CD1c-positive myeloid dendritic cell (primary cell): ENCODE measurements at regions not wholly inside any gene's neighbourhood (a gene's known extent, or its start where the extent isn't known, plus 50 kb on each side); places are given as distances from the start of the nearest gene placed in this dataset.
"Not testable (repeated sequence)": the region's sequence is repeated elsewhere in the genome, so short reads cannot be mapped to it uniquely, and the experiment has no call there.

Experiments used
- DNase-seq: peaks from one replicate; pipeline ENCODE4 v3.0.0-alpha.2; 2016; ENCODE audit errors: extremely low spot score

DNA sequence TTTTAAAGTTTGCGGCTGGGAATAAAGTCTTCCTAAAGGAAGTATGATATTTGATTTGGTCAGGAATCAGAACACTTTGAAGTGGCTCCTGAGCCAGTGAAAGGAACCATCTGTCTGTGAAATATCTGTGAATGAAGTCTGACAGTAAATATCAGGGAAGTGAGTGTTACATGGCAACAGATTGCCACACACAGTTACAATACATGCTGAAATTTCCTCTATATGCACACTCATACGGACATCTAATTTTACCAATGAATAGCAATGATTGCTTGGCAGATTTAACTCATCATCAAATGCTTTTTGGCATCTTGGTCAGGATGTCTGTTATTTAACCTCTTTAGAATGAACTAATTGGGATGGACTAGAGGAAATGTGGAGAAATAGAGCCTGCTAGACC is 1023.8 kb downstream of the FAT4 start:
- DNase-seq: no peak

DNA sequence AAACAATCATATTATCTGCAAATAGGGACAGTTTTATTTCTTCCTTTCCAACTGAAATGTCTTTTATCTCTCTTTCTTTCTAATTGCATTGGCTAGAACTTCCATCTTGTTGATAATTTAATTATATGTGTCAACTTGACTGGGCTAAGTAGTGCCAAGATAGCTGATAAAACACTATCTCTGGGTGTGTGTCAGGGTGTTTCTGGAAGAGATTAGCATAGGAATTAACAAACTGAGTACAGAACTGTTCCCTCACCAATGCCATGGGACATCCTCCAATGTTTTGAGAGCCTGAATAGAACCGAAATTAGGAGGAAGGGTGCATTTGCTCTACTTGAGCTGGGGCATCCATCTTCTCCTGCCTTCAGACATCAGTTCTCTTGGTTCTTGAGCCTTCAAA is 1027.2 kb downstream of the FAT4 start:
- DNase-seq: no peak

DNA sequence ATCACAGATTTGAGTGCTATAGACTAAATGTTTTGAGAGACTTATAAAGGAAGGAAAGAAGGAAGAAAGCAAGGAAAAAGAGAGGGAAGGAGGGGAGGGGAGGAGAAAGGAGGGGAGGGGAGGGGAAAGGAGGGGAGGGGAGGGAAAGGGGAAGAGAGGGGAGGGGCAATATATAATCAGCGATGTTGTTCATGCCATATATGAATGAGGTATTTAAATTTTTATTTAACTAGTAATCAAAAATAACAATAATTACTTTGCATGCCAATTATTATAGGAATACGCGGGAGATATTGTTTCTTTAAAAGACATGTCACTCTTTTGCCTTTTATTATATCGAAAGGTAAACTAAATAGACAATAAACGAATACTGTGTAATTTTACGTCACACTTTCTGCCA is 1029.7 kb downstream of the FAT4 start:
- no peak for DNase-seq

DNA sequence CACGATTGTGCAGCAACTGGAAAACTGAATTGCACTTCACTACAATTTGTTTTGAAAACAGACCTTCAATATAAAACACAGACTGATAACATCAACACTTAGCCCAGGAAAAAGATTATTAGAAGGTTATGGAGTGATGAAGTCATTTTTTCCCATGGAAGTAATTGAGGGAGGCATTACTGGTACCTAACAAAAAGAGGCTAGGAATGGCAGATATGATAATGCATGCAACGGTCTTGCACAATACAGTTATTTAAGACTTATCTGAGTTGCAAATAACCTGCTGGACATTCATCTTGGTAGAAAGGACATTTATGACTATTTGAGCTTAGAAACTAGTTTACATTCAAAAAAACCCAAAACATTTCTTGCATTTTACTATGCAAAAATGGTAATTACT is 1031.9 kb downstream of the FAT4 start:
- DNase-seq: no peak

DNA sequence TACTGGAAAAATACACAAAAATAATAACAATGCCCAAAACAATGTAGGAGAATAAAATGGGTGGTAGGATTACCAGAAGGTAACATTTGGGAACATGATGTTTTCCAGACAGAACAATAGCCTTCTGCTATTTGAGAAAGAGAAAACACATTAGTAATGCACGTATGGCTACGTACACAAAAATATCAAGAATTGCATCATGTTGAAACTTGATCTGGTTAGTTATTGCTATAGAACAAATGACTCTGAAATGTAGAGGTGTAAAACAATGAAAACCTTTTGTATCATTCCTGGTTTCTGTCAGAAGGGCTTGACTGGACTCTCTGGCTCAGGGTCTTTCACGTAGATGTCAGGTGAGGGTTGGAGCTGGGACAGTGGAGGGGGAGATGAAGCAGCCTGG is 1040.0 kb downstream of the FAT4 start:
- no peak for DNase-seq

DNA sequence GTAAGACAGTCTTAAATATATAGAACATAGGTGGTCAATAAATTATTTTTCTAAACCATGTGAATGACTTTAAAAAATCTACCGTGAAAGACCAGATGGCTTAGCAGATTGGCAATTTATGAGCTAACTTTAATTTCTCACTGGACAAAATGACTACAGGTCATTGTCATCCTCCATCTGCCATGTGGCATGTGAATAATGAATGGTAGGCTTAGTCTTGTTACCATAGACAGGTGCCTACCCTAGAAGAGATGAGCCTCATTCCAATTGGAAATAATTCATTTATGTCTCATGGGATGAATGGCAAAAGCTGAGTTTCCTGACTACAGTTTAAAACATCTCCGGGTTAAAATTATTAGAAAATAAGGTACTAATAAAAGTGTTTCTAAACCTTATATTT is 1043.3 kb downstream of the FAT4 start:
- no peak for DNase-seq

DNA sequence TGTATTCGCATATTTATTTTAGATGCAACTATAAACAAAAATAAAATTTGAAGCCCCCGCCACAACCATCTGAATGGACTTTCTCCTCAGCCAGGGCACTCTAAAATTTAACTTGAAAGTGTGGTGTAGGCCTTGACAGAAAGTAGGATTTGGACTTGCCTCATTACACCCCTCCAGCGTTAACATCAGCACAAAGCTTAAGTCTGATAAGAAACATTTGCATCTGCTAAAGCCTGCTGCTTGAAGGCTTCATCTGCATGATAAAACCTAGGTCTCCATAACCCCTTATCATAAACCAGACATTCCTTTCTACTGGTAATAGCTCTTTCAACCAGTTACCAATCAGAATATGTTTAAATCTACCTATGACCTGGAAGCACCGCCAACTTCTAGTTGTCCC is 1046.5 kb downstream of the FAT4 start:
- DNase-seq: no peak

DNA sequence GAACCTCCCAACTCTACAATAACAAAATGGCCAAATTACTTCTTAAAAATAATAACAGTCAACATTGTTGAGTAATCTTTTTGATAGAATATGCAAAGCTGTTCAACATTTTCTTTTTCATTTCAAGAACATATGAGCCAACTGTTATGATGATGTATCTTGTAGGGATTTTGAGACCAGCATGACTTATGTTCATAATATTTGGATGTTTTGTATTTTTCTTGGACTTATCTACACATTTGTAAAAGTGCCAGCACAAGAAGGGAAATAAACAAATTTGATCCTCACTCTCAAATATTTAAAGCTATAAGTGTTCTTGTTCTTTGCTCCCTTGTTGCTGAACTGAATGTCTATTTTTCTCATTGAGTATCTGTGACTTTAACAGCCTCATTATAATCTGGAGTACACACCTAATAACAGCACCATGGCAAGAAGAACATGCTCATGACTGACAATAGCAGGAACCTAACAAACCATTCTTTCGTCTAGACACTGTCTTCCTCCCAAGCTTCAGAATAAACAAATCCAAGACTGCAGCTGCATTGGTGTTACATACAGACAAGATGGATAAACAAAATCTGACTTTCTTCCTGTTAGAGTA is 1049.7 kb downstream of the FAT4 start:
- no peak for DNase-seq

DNA sequence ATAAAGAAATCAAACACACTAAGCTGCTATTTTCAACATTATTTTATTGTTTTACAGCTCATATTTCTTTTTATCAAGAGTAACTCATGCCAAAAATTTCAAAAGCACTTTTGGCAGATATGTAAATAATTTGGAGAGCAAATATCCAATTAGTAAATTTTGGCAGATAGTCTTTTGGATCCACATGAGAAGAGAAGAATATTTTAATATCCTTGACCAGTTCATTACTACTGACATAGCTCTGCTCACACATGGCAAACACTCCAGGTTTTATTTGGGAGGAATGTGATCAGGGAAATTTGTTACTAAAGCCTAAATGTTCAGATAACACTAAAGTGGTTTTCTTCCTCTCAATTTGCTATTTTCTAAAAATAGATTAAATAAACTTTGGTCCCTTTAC is 1054.3 kb downstream of the FAT4 start:
- no peak for DNase-seq

DNA sequence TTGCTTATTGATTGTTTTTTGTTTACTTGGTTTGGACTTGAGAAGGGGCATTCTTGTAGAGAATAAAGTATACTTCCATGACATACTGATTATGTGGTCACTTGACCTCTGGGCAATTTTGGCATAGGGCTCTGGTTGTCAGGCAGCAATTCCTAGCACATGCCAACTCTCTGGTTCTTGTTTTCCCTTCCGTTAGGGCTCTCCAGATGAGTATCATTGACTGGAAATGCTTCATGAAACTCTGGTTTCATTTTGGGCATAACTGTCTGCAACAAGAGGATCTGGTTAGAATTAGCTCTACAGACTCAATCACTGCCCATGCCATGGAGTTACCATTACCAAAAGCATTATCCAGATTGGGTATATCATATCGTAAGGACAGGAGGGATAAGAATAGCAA is 1057.9 kb downstream of the FAT4 start:
- DNase-seq: no peak

DNA sequence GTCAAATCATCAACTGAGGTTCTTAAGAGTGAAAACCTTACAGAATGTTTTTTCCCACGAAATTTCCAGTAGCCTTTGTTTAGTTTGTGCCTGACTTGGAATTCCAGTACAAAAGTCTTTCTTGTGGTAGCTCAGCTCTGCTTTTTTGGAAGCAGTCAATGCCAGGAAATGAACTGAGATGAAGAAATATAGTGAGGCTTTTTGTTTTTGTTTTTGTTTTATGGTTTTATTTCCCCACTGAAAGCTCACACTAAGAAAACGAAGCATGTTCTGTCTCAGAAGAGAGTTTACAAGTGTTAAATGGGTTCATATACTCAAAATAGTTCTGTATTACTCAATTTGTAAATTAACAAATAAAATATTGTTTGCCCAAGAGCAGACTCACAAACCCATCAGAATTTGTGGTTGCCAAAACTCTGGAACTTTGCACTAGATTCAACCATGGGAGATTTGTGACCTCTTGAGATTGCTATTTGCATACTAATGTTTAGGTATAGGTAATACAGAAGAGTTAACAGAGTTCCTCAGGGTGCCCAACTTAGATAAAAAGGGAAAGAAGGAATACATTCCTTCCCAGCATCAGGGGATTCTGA is 1060.8 kb downstream of the FAT4 start:
- DNase-seq: no peak

DNA sequence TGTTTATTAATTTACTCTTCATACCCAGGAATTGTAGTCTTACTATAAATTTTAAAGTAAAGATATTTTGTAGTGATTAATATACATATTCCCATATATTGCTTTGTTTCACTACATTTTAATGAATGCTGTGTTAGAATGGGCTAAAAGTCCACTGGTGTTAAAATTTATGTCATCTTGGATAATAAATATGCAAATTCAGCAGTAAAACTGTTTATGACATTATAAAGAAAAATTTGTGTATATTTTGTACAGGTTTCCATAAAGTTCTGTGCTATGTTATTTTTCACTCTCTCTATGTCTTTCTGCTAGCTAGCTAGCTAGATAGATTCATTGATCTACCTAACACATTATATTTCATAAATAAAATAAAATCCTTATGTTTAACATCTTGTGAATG is 1071.2 kb downstream of the FAT4 start:
- DNase-seq: no peak

DNA sequence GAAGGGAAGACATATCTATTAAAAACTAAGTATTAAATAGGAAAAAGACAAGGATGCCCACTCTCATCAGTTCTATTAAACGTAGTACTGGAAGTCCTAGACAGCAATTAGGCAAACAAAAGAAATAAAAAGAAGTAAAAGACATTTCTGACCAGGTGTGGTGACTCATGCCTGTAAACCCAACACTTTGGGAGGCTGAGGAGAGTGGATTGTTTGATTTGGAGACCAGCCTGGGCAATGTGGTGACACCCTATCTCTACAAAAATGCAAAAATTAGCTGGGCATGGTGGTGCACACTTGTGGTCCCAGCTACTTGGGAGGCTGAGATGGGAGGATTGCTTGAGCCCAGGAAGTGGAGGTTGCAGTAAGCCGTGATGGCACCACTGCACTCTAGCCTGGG is 1071.8 kb downstream of the FAT4 start:
- no peak for DNase-seq

DNA sequence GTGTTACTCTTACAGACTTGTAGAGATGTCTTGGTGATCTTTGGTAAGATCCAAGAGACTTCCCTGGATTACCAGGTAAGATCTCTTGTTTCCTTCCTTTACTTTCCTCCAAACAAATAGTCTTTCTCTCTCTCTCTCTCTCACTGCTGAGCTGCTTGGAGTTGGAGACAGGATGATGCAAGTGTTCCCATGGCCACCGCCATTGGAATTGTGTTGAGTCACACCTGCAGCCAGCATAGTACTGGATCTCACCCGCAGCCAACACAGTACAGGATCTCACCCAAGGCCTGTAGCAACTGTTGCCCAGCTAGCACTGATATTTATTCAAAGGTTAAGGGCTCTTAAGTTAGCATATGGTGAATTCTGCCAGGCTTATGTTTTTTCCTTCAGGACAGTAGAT is 1080.9 kb downstream of the FAT4 start:
- DNase-seq: no peak

DNA sequence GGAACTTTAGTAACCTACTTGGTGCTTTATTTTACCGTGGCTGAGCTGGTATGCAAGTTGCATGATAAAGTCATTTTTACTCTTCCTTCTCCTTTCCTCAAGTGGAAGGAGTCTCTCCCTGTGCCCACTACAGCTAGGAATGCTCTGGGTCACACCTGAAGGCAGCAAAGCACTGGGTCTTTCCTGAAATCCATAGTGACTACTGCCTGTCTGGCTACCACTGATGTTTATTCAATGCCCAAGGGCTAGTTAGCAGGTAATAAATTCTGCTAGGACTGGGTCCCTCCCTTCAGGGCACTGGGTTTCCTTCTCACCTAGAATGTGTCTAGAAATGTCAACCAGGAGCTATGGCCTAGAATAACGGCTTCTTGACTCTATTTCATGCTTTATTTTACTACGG is 1081.4 kb downstream of the FAT4 start:
- no peak for DNase-seq

DNA sequence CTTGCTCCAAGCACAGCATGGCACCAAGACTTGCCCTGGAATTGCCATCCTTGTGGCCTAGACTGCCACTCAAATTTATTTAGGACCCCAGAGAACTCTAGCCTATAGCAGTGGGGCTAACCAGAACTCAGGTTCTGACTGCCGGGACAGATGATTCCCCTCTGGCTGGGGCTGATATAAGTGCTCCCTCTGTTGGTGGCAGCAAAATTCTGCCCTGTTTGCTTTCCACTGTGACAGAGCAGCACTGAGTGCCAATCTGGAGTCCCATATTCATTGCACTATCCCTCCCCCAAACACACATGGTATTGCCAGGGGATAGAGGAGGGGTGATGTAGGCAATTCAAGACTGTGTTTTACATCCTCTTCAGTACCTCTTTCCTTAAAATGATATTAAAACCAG is 1081.9 kb downstream of the FAT4 start:
- no peak for DNase-seq

DNA sequence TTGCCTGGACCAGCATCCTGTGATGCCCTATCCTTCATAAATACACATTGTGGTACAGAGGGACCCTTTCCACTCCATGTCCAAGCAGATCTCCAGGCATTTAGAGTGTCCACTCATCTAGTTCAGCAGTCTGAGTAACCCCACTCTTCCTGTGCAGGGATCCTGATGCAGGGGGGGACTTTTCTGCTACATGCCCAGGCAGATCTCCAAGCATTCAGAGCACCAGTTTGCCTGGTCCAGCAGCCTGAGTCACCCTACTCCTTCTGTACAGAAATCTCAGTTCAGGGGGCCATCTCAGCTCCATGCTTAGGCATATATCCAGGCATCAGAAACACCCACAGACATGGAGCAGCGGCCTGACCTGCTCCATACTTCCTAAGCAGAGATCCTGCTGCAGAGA is 1089.8 kb downstream of the FAT4 start:
- no peak for DNase-seq

DNA sequence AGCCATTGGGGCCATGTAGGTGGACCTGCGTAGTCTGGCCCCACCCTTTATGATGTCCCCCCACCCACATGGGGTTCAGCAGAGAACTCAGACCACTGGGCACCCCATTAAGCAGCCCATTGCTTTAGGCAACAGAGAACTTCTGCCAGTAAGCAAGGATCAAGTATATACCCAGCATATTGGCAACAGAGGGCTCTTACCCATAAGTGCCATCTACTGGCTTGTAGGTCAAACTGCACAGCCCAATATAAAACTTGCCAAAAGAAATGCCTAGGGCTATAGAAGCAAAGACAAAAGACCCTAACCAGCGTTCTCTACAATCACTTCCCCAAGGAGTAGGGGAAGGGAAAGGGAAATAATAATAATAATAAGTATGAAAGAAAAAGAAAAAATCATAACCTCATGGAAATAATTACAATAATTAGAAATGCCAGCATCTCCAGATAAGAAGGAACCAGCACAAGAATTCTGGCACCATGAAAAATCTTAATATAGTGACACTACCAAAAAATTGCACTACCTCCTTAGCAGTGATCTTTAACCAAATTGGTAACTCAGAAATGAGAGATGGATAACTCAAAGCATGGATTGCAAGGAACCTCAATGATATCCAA is 1090.7 kb downstream of the FAT4 start:
- no peak for DNase-seq

DNA sequence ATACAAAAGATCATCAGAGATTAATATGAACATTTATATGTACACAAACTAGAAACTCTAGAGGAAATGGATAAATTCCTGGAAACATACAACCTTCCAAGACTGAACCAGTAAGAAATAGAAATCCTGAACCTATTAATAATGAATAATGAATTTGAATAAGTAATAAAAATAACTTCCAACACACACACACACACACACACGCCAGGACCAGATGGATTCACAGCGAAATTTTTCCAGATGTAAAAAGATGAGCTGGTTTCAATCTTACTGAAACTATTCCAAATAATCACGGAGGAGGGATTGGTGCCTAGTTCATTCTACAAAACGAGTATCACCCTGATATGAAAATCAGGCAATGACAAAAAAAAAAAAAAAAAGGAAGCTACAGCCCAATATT is 1095.0 kb downstream of the FAT4 start:
- DNase-seq: no peak

DNA sequence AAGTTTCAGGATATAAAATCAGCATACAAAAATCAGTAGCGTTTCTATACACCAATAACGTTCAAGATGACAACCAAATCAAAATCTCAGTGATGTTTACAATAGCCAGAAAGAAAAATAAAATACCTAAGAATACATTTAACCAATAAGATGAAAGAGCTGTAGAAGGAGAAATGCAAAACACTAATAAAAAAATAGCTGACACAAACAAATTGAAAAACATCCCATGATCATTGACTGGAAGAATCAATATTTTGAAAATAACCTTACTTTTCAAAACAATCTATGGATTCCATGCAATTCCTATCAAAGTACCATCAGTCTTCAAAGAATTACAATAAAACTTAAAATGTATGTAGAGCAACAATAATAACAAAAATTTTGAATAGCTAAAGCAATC is 1096.3 kb downstream of the FAT4 start:
- DNase-seq: no peak

DNA sequence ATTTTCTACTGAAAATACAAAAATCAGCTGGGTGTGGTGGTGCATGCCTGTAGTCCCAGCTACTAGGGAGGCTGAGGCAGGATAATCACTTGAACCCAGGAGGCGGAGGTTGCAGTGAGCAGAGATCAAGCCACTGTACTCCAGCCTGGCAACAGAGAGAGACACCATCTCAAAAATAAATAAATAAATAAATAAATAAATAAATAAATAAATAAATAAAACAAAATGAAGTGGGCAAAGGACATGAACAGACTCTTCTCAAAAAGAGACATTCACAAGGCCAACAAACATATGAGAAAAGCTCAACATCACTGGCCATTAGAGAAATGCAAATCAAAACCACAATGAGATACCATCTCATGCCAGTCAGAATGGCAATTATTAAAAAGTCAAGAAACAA is 1097.6 kb downstream of the FAT4 start:
- DNase-seq: not testable (repeated sequence)

DNA sequence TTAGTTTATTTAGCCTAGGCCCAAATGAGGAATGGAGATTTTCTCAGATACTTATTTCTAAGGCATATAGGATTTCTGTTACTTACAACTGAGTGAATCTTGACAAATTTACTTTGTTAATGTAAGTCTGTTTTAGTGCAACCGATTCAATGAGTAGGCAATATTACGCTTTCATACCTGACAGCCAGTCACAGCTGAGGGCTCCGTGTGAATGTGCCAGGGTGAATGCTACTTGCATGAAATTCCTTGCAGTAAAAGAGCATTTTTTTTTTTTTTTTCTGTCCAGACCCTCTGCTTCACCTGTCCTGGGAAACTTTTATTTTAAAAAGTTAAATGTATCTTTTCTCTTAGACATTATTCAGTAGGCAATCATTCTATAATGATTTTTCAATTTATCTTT is 1100.0 kb downstream of the FAT4 start:
- no peak for DNase-seq

DNA sequence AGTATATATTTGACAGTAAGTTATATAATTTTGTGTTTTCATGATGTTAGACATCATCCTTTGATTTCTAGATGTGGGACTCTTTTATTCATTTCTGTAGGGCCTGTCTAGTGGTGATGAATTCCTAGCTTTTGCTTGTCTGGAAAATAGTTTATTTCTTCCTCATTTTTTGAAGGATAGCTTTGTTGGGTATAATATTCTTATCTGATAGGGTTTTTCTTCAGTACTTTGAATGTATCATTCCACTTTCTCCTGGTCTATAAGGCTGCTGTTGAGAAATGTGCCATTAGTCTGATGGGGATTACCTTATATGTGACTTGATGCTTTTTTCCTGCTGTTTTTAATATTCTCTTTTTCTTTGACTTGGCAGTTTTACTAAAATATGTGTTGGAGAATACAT is 1104.5 kb downstream of the FAT4 start:
- DNase-seq: no peak

DNA sequence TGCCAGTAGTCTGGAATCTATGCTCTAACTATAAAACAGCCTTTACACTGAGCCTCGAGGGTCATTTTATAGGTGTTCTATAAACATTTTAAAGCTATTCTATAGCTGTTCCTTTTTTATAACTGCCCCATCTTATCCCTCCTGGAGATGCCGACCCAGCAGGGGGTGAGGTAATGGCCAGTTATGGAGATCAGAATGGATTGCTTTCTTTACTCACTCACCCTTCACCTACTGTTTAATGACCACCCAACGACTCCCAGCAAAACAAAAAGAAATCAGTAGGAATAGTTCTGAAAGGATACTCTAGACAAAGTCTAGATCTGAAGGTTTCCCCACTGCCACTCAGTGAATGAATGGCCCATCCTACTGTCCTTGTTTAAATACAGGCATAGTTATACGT is 1113.1 kb downstream of the FAT4 start:
- no peak for DNase-seq
